H9 (cell line): ENCODE measurements at regions not wholly inside any gene's neighbourhood (a gene's known extent, or its start where the extent isn't known, plus 50 kb on each side); places are given as distances from the start of the nearest gene placed in this dataset.

Source experiments
- DNase-seq: peaks from one replicate; pipeline ENCODE4 v3.0.0-alpha.2; 2017
- H2AFZ ChIP-seq: one replicate; pipeline ENCODE4 v1.6.1; 2013; ENCODE audit warnings: mild to moderate bottlenecking, low read length, control low read depth, moderate library complexity
- H2AK5ac ChIP-seq: 2 replicates; pipeline ENCODE4 v1.6.1; 2013; ENCODE audit warnings: low read length, control low read depth, mixed read lengths; ENCODE audit not compliant: insufficient read length
- H2BK120ac ChIP-seq: one replicate; pipeline ENCODE4 v1.6.1; 2013; ENCODE audit warnings: low read depth, mild to moderate bottlenecking, low read length, control low read depth, inconsistent platforms; ENCODE audit not compliant: poor library complexity, severe bottlenecking
- H2BK12ac ChIP-seq: 2 replicates; pipeline ENCODE4 v1.6.1; 2013; ENCODE audit warnings: low read length, control low read depth, mixed read lengths, low read depth; ENCODE audit not compliant: insufficient read length
- H2BK15ac ChIP-seq: 2 replicates; pipeline ENCODE4 v1.6.1; 2013; ENCODE audit warnings: low read depth, low read length, control low read depth
- H2BK20ac ChIP-seq: one replicate; pipeline ENCODE4 v1.6.1; 2013; ENCODE audit warnings: low read depth, mild to moderate bottlenecking, low read length, control low read depth, inconsistent platforms; ENCODE audit not compliant: poor library complexity, severe bottlenecking
- H2BK5ac ChIP-seq: 2 replicates; pipeline ENCODE4 v1.6.1; 2013; ENCODE audit warnings: low read length, control low read depth, mixed read lengths; ENCODE audit not compliant: insufficient read length
- H3K14ac ChIP-seq: 2 replicates; pipeline ENCODE4 v1.6.1; 2013; ENCODE audit warnings: low read length, control low read depth; ENCODE audit not compliant: insufficient read depth
- H3K18ac ChIP-seq: 2 replicates; pipeline ENCODE4 v1.6.1; 2013; ENCODE audit warnings: low read depth, mild to moderate bottlenecking, mixed read lengths, low read length, control low read depth; ENCODE audit not compliant: insufficient read length
- H3K23ac ChIP-seq: 2 replicates; pipeline ENCODE4 v1.6.1; 2013; ENCODE audit warnings: low read length, control low read depth, mixed read lengths, low read depth; ENCODE audit not compliant: insufficient read length
- H3K23me2 ChIP-seq: 2 replicates; pipeline ENCODE4 v1.6.1; 2013; ENCODE audit warnings: low read depth, mild to moderate bottlenecking, mixed read lengths, low read length, control low read depth; ENCODE audit not compliant: insufficient read length, poor library complexity, severe bottlenecking
- H3K27ac ChIP-seq: 2 replicates; pipeline ENCODE4 v1.5.1; 2013; ENCODE audit warnings: low read length, control low read depth, mixed read lengths, low read depth; ENCODE audit not compliant: insufficient read length
- H3K27me3 ChIP-seq: 2 replicates; pipeline ENCODE4 v1.6.1; 2013; ENCODE audit warnings: low read length, control low read depth, inconsistent platforms; ENCODE audit not compliant: insufficient read depth
- H3K4ac ChIP-seq: 2 replicates; pipeline ENCODE4 v1.6.1; 2013; ENCODE audit warnings: low read depth, mild to moderate bottlenecking, control low read depth, inconsistent platforms, low read length, moderate library complexity
- H3K4me1 ChIP-seq: 2 replicates; pipeline ENCODE4 v1.6.1; 2013; ENCODE audit warnings: low read length, control low read depth, inconsistent platforms; ENCODE audit not compliant: insufficient read depth
- H3K4me2 ChIP-seq: 2 replicates; pipeline ENCODE4 v1.6.1; 2013; ENCODE audit warnings: low read length, control low read depth, mixed read lengths; ENCODE audit not compliant: insufficient read length, insufficient read depth
- H3K56ac ChIP-seq: 2 replicates; pipeline ENCODE4 v1.6.1; 2013; ENCODE audit warnings: low read depth, mild to moderate bottlenecking, mixed read lengths, low read length, control low read depth; ENCODE audit not compliant: insufficient read length
- H3K79me1 ChIP-seq: 2 replicates; pipeline ENCODE4 v1.6.1; 2013; ENCODE audit warnings: low read depth, mild to moderate bottlenecking, moderate library complexity, low read length, control low read depth, inconsistent platforms; ENCODE audit not compliant: insufficient read depth, poor library complexity, severe bottlenecking
- H3K79me2 ChIP-seq: 2 replicates; pipeline ENCODE4 v1.6.1; 2013; ENCODE audit warnings: low read length, control low read depth, inconsistent platforms; ENCODE audit not compliant: insufficient read depth
- H3K9ac ChIP-seq: 2 replicates; pipeline ENCODE4 v1.6.1; 2013; ENCODE audit warnings: low read length, control low read depth, mixed read lengths; ENCODE audit not compliant: insufficient read length; ENCODE audit errors: extremely low read depth
- H3K9me3 ChIP-seq: one replicate; pipeline ENCODE4 v1.6.1; 2013; ENCODE audit warnings: low read depth, low read length, inconsistent platforms; ENCODE audit not compliant: control insufficient read depth
- H3T11ph ChIP-seq: one replicate; pipeline ENCODE4 v1.6.1; 2013; ENCODE audit warnings: mild to moderate bottlenecking, low read length, control low read depth, inconsistent platforms
- H4K20me1 ChIP-seq: one replicate; pipeline ENCODE4 v1.6.1; 2013; ENCODE audit not compliant: control insufficient read depth, insufficient read length, insufficient read depth
- H4K5ac ChIP-seq: 2 replicates; pipeline ENCODE4 v1.6.1; 2013; ENCODE audit warnings: low read depth, mild to moderate bottlenecking, mixed read lengths, low read length, control low read depth; ENCODE audit not compliant: insufficient read length
- H4K8ac ChIP-seq: replicated peaks from 2 replicates; pipeline ENCODE4 v1.6.1; 2013; ENCODE audit warnings: low read length, control low read depth, mixed read lengths, low read depth; ENCODE audit not compliant: insufficient read length
- H4K91ac ChIP-seq: 2 replicates; pipeline ENCODE4 v1.6.1; 2013; ENCODE audit warnings: low read depth, mild to moderate bottlenecking, moderate library complexity, mixed read lengths, low read length, control low read depth; ENCODE audit not compliant: insufficient read length
- H3K27ac Mint-ChIP-seq, 3 experiments: 2 replicates in 2 of 3; 3 replicates in 1 of 3; pipeline ENCODE4 v1.8.0; 2020 to 2021; ENCODE audit warnings: mixed read lengths in 3 of 3, mild to moderate bottlenecking in 1 of 3, moderate library complexity in 1 of 3
- H3K27me3 Mint-ChIP-seq: 2 replicates; pipeline ENCODE4 v1.8.0; 2021; ENCODE audit warnings: low read depth, mild to moderate bottlenecking, moderate library complexity, mixed read lengths
- H3K36me3 Mint-ChIP-seq, 3 experiments: 2 replicates in 2 of 3; 3 replicates in 1 of 3; pipeline ENCODE4 v1.8.0; 2020 to 2021; ENCODE audit warnings: low read depth in 3 of 3, mixed read lengths in 3 of 3; ENCODE audit not compliant: insufficient read depth in 1 of 3
- H3K4me1 Mint-ChIP-seq, 2 experiments: 2 replicates each; pipeline ENCODE4 v1.8.0; 2020; ENCODE audit warnings: mixed read lengths in 2 of 2
- H3K4me3 Mint-ChIP-seq, 2 experiments: 2 replicates in 1 of 2; 3 replicates in 1 of 2; pipeline ENCODE4 v1.8.0; 2020 to 2021; ENCODE audit warnings: mild to moderate bottlenecking in 2 of 2, mixed read lengths in 2 of 2, moderate library complexity in 1 of 2
- H3K9me3 Mint-ChIP-seq, 2 experiments: 2 replicates in 1 of 2; 3 replicates in 1 of 2; pipeline ENCODE4 v1.8.0; 2020; ENCODE audit warnings: mild to moderate bottlenecking in 2 of 2, mixed read lengths in 2 of 2, moderate library complexity in 1 of 2
- WGBS: extraction: QIAGEN DNeasy Blood & Tissue Kit; methylation state at CpG from one replicate; pipeline ENCODE4 v1.1.7; 2013; ENCODE audit warnings: missing lambda C conversion rate, low lambda C conversion rate, mixed read lengths; ENCODE audit not compliant: insufficient read length; ENCODE audit errors: extremely low coverage; 5-methylcytosine and 5-hydroxymethylcytosine counted together
- TF ChIP-seq, protein P1 (sequence below): fragments of 200-600 bp; sonication (generic); conservative IDR thresholded peaks from 3 replicates; pipeline ENCODE4 v1.8.0; 2021; ENCODE audit warnings: antibody characterized with exemption, mild to moderate bottlenecking

DNA sequence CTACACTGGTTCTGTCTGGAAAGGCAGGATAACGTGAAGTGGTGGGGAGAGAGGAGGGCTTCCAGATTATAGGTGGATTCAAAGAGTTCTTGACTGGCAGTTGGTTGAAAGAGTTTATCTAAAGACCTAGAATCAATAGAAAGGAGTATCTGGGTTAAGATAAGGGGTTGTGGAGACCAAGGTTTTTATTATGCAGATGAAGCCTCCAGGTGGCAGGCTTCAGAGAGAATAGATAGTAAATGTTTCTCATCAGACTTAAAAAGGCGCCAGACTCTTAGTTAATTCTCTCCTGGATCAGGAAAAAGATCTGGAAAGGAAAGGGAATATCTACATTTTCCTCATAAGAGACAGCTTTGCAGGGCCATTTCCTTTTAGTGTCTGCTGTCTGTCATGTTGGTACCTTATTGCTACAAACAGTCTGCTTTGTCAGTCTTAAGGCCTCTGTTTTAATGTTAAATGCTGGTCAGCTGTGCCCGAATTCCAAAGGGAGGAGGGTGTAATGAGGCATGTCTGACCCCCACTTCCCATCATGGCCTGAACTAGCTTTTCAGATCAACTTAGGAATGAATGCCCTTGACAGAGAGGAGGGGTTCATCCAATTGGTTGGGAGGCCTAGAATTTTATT is 401.3 kb downstream of the FUT8 start:
- Histone ChIP-seq H3K9me3 (peaks cover 7% of the 10 kb centered on the region), H3K27ac (peak overlapping the region; percentile 32), H2BK120ac (no peak overlapping the region), H2BK15ac (no peak overlapping the region), H4K5ac (no peak overlapping the region), H2AK5ac (no peak overlapping the region), H4K91ac (no peak overlapping the region), H3K4ac (no peak overlapping the region), H3T11ph (no peak overlapping the region), H4K8ac (no peak overlapping the region), H3K79me2 (no peaks in the 10 kb centered on the region), H3K9ac (no peak overlapping the region), H2AFZ (no peak overlapping the region), H2BK12ac (no peak overlapping the region), H4K20me1 (no peaks in the 10 kb centered on the region), H3K56ac (no peak overlapping the region), H3K14ac (no peak overlapping the region), H3K4me1 (peaks cover 4% of the 10 kb centered on the region; the same call in 1 of the 2 replicates), H3K79me1 (no peaks in the 10 kb centered on the region), H3K23me2 (no peaks in the 10 kb centered on the region), H2BK5ac (no peak overlapping the region), H3K27me3 (no peaks in the 10 kb centered on the region), H2BK20ac (no peak overlapping the region), H3K18ac (no peak overlapping the region), H3K23ac (no peak overlapping the region), H3K4me2 (no peak overlapping the region)
- no peak overlapping the region; a peak in 1 of 5 replicates for H3K4me3 Mint-ChIP-seq
- no peaks in the 10 kb centered on the region; a peak in 1 of 5 replicates for H3K9me3 Mint-ChIP-seq
- H3K27me3 Mint-ChIP-seq = no peaks in the 10 kb centered on the region; the same call in 1 of the 2 replicates
- TF ChIP-seq, protein P1, sequence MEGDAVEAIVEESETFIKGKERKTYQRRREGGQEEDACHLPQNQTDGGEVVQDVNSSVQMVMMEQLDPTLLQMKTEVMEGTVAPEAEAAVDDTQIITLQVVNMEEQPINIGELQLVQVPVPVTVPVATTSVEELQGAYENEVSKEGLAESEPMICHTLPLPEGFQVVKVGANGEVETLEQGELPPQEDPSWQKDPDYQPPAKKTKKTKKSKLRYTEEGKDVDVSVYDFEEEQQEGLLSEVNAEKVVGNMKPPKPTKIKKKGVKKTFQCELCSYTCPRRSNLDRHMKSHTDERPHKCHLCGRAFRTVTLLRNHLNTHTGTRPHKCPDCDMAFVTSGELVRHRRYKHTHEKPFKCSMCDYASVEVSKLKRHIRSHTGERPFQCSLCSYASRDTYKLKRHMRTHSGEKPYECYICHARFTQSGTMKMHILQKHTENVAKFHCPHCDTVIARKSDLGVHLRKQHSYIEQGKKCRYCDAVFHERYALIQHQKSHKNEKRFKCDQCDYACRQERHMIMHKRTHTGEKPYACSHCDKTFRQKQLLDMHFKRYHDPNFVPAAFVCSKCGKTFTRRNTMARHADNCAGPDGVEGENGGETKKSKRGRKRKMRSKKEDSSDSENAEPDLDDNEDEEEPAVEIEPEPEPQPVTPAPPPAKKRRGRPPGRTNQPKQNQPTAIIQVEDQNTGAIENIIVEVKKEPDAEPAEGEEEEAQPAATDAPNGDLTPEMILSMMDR = no peak
- H3K4me1 Mint-ChIP-seq = peaks cover 18 to 27% of the 10 kb centered on the region in 2 experiments
- WGBS = no CpG with 5 or more reads among the region's 3 CpGs
- peaks cover 0 to 5% (median 0%) of the 10 kb centered on the region in 3 experiments; a peak in 2 of 7 replicates for H3K36me3 Mint-ChIP-seq
- peak; percentile 72 for DNase-seq
- peak overlapping the region; percentile 14 to 82 (median 76) for H3K27ac Mint-ChIP-seq
